Stomach (tissue), 4 donors: ENCODE measurements at regions not wholly inside any gene's neighbourhood (a gene's known extent, or its start where the extent isn't known, plus 50 kb on each side); places are given as distances from the start of the nearest gene placed in this dataset.

Experiments
- EP300 ChIP-seq: sonication (generic); formaldehyde crosslinking; IDR thresholded peaks from one replicate; pipeline ENCODE4 v1.6.1; 2017; ENCODE audit warnings: antibody characterized with exemption
- POLR2A ChIP-seq, 4 donors: fragments of 450-650 bp; IDR thresholded peaks; one replicate each; pipeline ENCODE4 v1.6.1; 2016; ENCODE audit warnings: antibody characterized with exemption in 4 of 4, control low read depth in 2 of 4, mild to moderate bottlenecking in 1 of 4, moderate library complexity in 1 of 4
- POLR2AphosphoS5 ChIP-seq, 3 donors: sonication (generic); formaldehyde crosslinking; IDR thresholded peaks; one replicate each; pipeline ENCODE4 v1.6.1; 2016; ENCODE audit warnings: antibody characterized with exemption in 3 of 3
- TF ChIP-seq, protein P1 (sequence below), 7 experiments: fragments of 450-650 bp in 4 of 7; fragments of 200-600 bp in 3 of 7; sonication (generic) in 3 of 7; IDR thresholded peaks; one replicate each; pipeline ENCODE4 v1.5.1; 2016 to 2019; ENCODE audit warnings: antibody characterized with exemption in 7 of 7, control low read depth in 2 of 7, mild to moderate bottlenecking in 1 of 7

DNA sequence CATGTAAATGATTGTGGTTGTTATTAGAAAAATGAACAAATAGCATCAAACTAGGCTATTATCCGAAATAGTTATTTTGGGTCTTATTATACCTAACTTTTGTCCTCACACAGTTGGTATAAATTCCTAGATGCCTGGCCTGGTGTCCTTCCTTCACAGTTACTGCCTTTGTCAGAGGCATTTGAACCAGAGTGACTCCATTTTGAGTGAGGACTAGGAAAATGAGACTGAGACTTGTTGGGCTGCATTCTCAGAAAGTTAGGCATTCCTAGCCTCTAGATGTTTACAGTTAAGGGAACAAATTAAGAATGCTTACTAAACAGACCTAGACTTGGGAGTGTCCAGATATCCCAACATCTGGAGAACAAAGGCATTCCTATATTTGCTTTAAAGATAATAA lies 283.5 kb upstream of the C9orf72 start:
- TF ChIP-seq, protein P1, sequence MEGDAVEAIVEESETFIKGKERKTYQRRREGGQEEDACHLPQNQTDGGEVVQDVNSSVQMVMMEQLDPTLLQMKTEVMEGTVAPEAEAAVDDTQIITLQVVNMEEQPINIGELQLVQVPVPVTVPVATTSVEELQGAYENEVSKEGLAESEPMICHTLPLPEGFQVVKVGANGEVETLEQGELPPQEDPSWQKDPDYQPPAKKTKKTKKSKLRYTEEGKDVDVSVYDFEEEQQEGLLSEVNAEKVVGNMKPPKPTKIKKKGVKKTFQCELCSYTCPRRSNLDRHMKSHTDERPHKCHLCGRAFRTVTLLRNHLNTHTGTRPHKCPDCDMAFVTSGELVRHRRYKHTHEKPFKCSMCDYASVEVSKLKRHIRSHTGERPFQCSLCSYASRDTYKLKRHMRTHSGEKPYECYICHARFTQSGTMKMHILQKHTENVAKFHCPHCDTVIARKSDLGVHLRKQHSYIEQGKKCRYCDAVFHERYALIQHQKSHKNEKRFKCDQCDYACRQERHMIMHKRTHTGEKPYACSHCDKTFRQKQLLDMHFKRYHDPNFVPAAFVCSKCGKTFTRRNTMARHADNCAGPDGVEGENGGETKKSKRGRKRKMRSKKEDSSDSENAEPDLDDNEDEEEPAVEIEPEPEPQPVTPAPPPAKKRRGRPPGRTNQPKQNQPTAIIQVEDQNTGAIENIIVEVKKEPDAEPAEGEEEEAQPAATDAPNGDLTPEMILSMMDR (IDR thresholded peaks at IDR 0.05): no peak
- TF ChIP-seq EP300: no peak
- no peak for TF ChIP-seq POLR2A (IDR thresholded peaks at IDR 0.05)
- no peak for TF ChIP-seq POLR2AphosphoS5 (IDR thresholded peaks at IDR 0.05)
